Fibroblast of villous mesenchyme (primary cell): ENCODE measurements at regions not wholly inside any gene's neighbourhood (a gene's known extent, or its start where the extent isn't known, plus 50 kb on each side); places are given as distances from the start of the nearest gene placed in this dataset.
"Not testable (repeated sequence)": the region's sequence is repeated elsewhere in the genome, so short reads cannot be mapped to it uniquely, and the experiment has no call there.

Experiments
- DNase-seq: peaks from one replicate; pipeline ENCODE4 v3.0.0-alpha.2; 2010; ENCODE audit warnings: low read depth
- H3K4me3 ChIP-seq: 2 replicates; pipeline ENCODE4 v1.5.1; 2011; ENCODE audit warnings: low read depth, mild to moderate bottlenecking, low read length
- CTCF ChIP-seq: IDR thresholded peaks from 2 replicates; pipeline ENCODE4 v1.5.1; 2012; ENCODE audit warnings: low read depth, mild to moderate bottlenecking, low read length; ENCODE audit not compliant: insufficient read depth

GRCh38 chrX:39260965-39261364 lies 459.7 kb downstream of the MID1IP1 start:
- H3K4me3 ChIP-seq: no peak overlapping the region
- no peak for TF ChIP-seq CTCF
- DNase-seq: no peak

GRCh38 chrX:39261446-39262147 lies 460.3 kb downstream of the MID1IP1 start:
- DNase-seq: peak; percentile 25
- TF ChIP-seq CTCF: peak; percentile 58
- H3K4me3 ChIP-seq: no peak overlapping the region

DNA sequence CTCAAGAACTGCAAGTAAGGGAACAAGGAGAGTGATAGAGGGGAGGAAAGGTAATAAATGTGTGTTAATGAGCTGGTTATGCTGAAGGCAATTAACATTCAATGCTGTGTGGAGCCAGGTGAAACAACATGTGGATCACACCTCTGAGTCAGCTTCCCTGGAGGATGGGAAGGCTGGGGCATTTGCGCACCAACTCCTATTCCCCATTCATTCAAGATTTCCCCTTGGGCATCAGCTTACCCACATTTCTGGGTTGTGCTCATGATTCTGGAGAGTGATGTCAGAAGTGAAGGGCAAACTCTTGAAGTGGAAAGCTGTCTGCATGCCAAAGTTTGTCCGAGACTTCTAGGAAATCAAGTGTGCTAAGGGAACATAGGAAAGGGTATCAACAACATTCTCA lies 461.4 kb downstream of the MID1IP1 start:
- TF ChIP-seq CTCF: no peak
- no peak for DNase-seq
- H3K4me3 ChIP-seq: no peak overlapping the region

DNA sequence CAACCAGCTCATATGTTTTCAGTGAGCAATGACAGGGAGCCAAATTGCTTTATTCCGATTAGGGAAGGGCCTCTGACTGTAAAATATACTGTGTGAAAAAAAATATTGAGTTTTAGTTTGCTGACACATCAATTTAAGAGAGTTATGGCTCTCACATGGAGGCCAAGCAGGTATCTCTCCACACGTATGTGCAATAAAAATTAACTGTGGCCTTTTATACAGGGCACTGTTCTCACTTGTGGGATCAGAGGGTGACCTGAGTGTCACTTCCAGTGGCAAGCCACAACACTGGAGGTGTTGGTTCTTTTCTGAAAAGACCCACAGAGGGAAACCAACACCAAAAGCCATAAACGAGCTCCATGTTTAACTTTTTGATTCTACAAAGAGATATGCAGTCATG lies 462.8 kb downstream of the MID1IP1 start:
- DNase-seq: no peak
- no peak overlapping the region for H3K4me3 ChIP-seq
- TF ChIP-seq CTCF: no peak

GRCh38 chrX:39267176-39267575 lies 465.9 kb downstream of the MID1IP1 start:
- no peak overlapping the region for H3K4me3 ChIP-seq
- DNase-seq: no peak
- no peak for TF ChIP-seq CTCF

DNA sequence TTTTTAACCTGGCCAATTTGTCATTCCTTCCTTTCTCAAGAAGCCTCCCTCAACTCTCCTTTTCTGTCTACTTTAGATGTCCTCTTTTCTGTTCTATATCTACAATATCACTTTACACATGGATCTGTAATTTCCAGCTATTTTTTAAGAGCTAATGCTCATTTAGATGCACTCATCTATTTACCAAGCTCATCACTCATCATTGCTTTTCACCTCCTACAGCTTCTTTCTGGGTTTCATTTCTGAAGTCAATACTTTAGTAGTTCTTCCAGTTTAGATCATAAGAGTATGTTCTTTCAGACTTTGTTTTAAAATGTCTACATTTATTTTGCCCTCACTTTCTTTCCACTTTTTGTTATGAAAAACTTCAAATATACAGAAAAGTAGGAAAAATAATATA lies 466.9 kb downstream of the MID1IP1 start:
- H3K4me3 ChIP-seq: no peak overlapping the region
- DNase-seq: no peak
- no peak for TF ChIP-seq CTCF

GRCh38 chrX:39275500-39276068 lies 474.3 kb downstream of the MID1IP1 start:
- DNase-seq: no peak
- TF ChIP-seq CTCF: no peak
- no peak overlapping the region for H3K4me3 ChIP-seq

DNA sequence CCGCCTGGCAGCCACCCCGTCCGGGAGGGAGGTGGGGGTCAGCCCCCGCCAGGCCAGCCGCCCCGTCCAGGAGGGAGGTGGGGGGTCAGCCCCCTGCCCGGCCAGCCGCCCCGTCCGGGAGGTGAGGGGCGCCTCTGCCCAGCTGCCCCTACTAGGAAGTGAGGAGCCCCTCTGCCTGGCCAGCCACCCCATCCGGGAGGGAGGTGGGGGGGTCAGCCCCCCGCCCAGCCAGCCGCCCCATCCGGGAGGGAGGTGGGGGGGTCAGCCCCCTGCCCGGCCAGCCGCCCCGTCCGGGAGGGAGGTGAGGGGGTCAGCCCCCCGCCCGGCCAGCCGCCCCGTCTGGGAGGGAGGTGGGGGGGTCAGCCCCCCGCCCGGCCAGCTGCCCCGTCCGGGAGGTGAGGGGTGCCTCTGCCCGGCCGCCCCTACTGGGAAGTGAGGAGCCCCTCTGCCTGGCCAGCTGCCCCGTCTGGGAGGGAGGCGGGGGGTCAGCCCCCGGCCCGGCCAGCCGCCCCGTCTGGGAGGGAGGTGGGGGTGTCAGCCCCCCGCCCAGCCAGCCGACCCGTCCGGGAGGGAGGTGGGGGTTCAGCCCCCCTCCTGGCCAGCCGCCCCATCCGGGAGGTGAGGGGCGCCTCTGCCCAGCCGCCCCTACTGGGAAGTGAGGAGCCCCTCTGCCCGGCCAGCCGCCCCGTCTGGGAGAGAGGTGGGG lies 476.6 kb downstream of the MID1IP1 start:
- not testable (repeated sequence) for DNase-seq, H3K4me3 ChIP-seq
